DND-41 (cell line): ENCODE measurements at regions not wholly inside any gene's neighbourhood (a gene's known extent, or its start where the extent isn't known, plus 50 kb on each side); places are given as distances from the start of the nearest gene placed in this dataset.
"Not testable (repeated sequence)": the region's sequence is repeated elsewhere in the genome, so short reads cannot be mapped to it uniquely, and the experiment has no call there.

Source experiments
- ATAC-seq: fragments of 200-7000 bp; cut with Tn5 transposase; 3 replicates; pipeline ENCODE4 v1.9.1; 2021; ENCODE audit warnings: low read depth; ENCODE audit not compliant: insufficient read depth
- DNase-seq: peaks from one replicate; pipeline ENCODE4 v3.0.0-alpha.2; 2020
- H2AFZ ChIP-seq: 2 replicates; pipeline ENCODE4 v1.6.0; 2012; ENCODE audit warnings: low read depth, low read length
- H3K27ac ChIP-seq: 2 replicates; pipeline ENCODE4 v1.5.1; 2012; ENCODE audit warnings: low read length, inconsistent platforms
- H3K27me3 ChIP-seq: fragments of 200-600 bp; sonication (generic); 2 replicates; pipeline ENCODE4 v1.6.0; 2012; ENCODE audit warnings: low read length, mild to moderate bottlenecking, inconsistent platforms; ENCODE audit not compliant: insufficient read depth, poor library complexity
- H3K36me3 ChIP-seq: 2 replicates; pipeline ENCODE4 v1.5.1; 2012; ENCODE audit warnings: low read length, inconsistent platforms; ENCODE audit not compliant: insufficient read depth
- H3K4me1 ChIP-seq: 2 replicates; pipeline ENCODE4 v1.5.1; 2012; ENCODE audit warnings: mild to moderate bottlenecking, low read length; ENCODE audit not compliant: insufficient read depth
- H3K4me2 ChIP-seq: 2 replicates; pipeline ENCODE4 v1.6.0; 2012; ENCODE audit warnings: mild to moderate bottlenecking, moderate library complexity, low read length, inconsistent platforms; ENCODE audit not compliant: insufficient read depth
- H3K4me3 ChIP-seq, 2 experiments: fragments of 200-600 bp in 1 of 2; shearing (Covaris generic) in 1 of 2; 2 replicates each; pipeline ENCODE4 v1.5.1; 2012 to 2016; ENCODE audit warnings: inconsistent platforms in 2 of 2, low read length in 2 of 2, mild to moderate bottlenecking in 2 of 2, low read depth in 1 of 2, moderate library complexity in 1 of 2
- H3K79me2 ChIP-seq: 2 replicates; pipeline ENCODE4 v1.6.0; 2012; ENCODE audit warnings: low read length, inconsistent platforms; ENCODE audit not compliant: insufficient read depth
- H3K9ac ChIP-seq: 2 replicates; pipeline ENCODE4 v1.6.0; 2012; ENCODE audit warnings: low read depth, mild to moderate bottlenecking, inconsistent platforms, low read length, moderate library complexity
- H3K9me3 ChIP-seq: 2 replicates; pipeline ENCODE4 v1.5.1; 2012; ENCODE audit warnings: low read length, moderate library complexity, mild to moderate bottlenecking, inconsistent platforms; ENCODE audit not compliant: insufficient read depth, severe bottlenecking
- H4K20me1 ChIP-seq: 2 replicates; pipeline ENCODE4 v1.6.0; 2012; ENCODE audit warnings: low read length; ENCODE audit not compliant: insufficient read depth
- EZH2 ChIP-seq: IDR thresholded peaks from 3 replicates; pipeline ENCODE4 v1.6.1; 2012; ENCODE audit warnings: borderline replicate concordance, low read depth, mild to moderate bottlenecking, moderate library complexity, low read length, inconsistent platforms; ENCODE audit not compliant: severe bottlenecking
- TF ChIP-seq, protein P1 (sequence below): IDR thresholded peaks from 2 replicates; pipeline ENCODE4 v1.5.1; 2012; ENCODE audit warnings: borderline replicate concordance, low read length, moderate library complexity, mild to moderate bottlenecking; ENCODE audit not compliant: poor library complexity, severe bottlenecking; ENCODE audit errors: extremely low read depth

DNA sequence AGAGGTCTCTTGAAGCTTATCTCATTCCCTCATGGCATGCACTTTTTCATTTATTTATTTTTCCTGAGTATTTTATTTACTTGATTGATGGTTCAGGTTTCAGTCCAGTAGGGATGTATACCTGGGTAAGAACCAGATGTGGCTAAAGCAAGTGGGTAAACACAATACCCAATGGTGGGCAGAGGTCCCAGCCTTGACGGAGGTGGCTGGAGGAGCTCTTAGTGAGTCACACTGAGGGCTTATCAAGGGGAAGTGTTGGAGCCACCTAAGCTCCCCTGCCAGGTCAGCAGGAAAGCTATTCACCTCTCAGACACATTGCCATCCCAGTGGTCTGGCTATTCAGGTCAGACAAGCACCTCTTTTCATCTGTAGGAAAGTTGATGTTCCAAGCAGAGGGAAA, 236.2 kb upstream of the MAGEB16 start:
- Histone ChIP-seq H3K4me1 (no peaks in the 10 kb centered on the region), H3K36me3 (no peaks in the 10 kb centered on the region), H3K27me3 (no peaks in the 10 kb centered on the region), H3K9ac (no peak overlapping the region), H3K9me3 (no peaks in the 10 kb centered on the region), H3K27ac (no peak overlapping the region), H4K20me1 (no peaks in the 10 kb centered on the region), H3K4me2 (no peak overlapping the region), H3K79me2 (no peaks in the 10 kb centered on the region), H2AFZ (no peak overlapping the region), H3K4me3 (no peak overlapping the region)
- ATAC-seq (no peak), DNase-seq (no peak)
- TF ChIP-seq EZH2, result no peak
- TF ChIP-seq, protein P1, sequence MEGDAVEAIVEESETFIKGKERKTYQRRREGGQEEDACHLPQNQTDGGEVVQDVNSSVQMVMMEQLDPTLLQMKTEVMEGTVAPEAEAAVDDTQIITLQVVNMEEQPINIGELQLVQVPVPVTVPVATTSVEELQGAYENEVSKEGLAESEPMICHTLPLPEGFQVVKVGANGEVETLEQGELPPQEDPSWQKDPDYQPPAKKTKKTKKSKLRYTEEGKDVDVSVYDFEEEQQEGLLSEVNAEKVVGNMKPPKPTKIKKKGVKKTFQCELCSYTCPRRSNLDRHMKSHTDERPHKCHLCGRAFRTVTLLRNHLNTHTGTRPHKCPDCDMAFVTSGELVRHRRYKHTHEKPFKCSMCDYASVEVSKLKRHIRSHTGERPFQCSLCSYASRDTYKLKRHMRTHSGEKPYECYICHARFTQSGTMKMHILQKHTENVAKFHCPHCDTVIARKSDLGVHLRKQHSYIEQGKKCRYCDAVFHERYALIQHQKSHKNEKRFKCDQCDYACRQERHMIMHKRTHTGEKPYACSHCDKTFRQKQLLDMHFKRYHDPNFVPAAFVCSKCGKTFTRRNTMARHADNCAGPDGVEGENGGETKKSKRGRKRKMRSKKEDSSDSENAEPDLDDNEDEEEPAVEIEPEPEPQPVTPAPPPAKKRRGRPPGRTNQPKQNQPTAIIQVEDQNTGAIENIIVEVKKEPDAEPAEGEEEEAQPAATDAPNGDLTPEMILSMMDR, result no peak

DNA sequence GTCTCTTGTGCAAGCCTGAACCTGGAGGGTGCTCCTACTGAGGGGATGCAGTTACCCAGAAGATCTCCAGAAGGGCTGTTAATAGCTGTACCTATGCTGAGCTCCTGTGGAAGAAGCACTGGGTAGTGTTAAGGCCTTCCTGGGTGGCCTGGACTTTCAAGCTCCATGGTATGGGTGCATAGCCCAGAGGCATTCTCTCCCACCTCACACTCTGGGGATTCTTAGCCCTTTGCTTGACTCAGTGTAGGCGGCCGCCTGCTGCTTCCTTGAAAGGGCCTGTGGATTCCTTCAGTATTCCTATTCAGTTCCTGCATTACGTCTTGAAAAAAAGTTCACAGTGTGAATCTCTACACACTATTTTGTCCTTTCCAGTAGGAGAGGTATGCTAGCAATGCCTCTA, 235.7 kb upstream of the MAGEB16 start:
- H3K4me2 ChIP-seq, result no peak overlapping the region

DNA sequence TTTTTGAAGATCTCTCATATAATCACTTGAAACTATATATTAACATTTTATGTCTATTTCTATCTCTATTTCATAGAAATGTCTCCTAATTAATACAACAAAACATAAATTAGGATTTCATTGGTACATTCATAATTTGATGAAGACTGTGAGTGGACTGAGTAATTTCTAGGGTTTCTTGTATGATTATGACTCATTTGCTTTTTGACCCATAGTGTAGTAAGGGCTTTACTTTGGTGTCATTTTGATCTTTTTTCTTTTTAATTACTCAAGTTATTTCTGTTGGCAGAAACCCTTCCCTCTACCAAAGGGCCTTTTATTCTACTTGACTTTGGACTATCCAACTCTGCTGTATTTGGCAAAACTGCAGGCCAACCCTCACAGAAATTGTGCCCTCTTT, 207.9 kb upstream of the MAGEB16 start:
- H3K9me3 ChIP-seq, result no peaks in the 10 kb centered on the region
- no peaks in the 10 kb centered on the region for H4K20me1 ChIP-seq
- ATAC-seq (no peak), DNase-seq (no peak)
- no peaks in the 10 kb centered on the region for H3K27me3 ChIP-seq
- H3K9ac ChIP-seq, result no peak overlapping the region
- H3K27ac ChIP-seq, result no peak overlapping the region
- no peak overlapping the region for H3K4me3 ChIP-seq
- TF ChIP-seq, protein P1, result no peak
- TF ChIP-seq EZH2, result no peak
- no peak overlapping the region for H3K4me2 ChIP-seq
- no peaks in the 10 kb centered on the region for H3K4me1 ChIP-seq
- no peaks in the 10 kb centered on the region for H3K79me2 ChIP-seq
- H2AFZ ChIP-seq, result no peak overlapping the region
- H3K36me3 ChIP-seq, result no peaks in the 10 kb centered on the region

More for the DNA sequence above, 235.7 kb upstream of the MAGEB16 start:
- TF ChIP-seq EZH2, result no peak
- TF ChIP-seq, protein P1, result no peak
- Histone ChIP-seq H2AFZ (no peak overlapping the region), H3K79me2 (no peaks in the 10 kb centered on the region), H4K20me1 (no peaks in the 10 kb centered on the region), H3K4me1 (no peaks in the 10 kb centered on the region), H3K36me3 (no peaks in the 10 kb centered on the region), H3K27me3 (no peaks in the 10 kb centered on the region), H3K27ac (no peak overlapping the region), H3K9me3 (no peaks in the 10 kb centered on the region), H3K4me3 (no peak overlapping the region), H3K9ac (no peak overlapping the region)
- DNase-seq (no peak), ATAC-seq (no peak)

DNA sequence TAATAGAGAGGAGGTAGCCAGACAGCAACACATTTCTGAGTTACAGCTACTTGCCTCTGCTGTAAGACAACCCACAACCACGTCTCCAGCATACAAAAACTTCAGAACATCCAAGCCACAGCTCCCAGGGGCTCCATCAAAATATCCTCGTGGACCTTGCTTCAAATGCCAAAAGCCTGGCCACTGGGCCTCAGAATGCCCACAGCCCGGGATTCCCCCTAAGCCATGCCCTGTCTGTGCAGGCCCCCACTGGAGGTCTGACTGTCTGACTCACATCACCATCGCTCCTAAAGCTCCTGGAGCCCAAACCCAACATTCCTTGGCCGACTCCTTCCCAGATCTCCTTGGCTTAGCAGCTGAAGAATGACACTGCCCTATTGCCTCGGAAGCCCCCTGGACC, 186.6 kb upstream of the MAGEB16 start:
- H3K79me2 ChIP-seq, ATAC-seq, H3K9me3 ChIP-seq, DNase-seq, H3K27ac ChIP-seq, H3K27me3 ChIP-seq, H3K9ac ChIP-seq, H3K4me2 ChIP-seq, H3K36me3 ChIP-seq, H4K20me1 ChIP-seq, H3K4me3 ChIP-seq, H2AFZ ChIP-seq, H3K4me1 ChIP-seq: not testable (repeated sequence)
